Gastroesophageal sphincter (tissue), 4 donors: ENCODE measurements at regions not wholly inside any gene's neighbourhood (a gene's known extent, or its start where the extent isn't known, plus 50 kb on each side); places are given as distances from the start of the nearest gene placed in this dataset.

Experiments
- ATAC-seq: fragments of 150-250 bp; one replicate; pipeline ENCODE4 v1.9.1; 2016; ENCODE audit warnings: mild to moderate bottlenecking, moderate library complexity
- H3K27ac ChIP-seq, 4 donors: fragments of 200-600 bp; sonication (generic) in 3 of 4; 1 replicate in 3 of 4; 2 replicates in 1 of 4; pipeline ENCODE4 v1.5.1; 2016 to 2019
- H3K27me3 ChIP-seq: fragments of 200-600 bp; sonication (generic); one replicate; pipeline ENCODE4 v1.5.1; 2019
- H3K36me3 ChIP-seq, 2 donors: fragments of 200-600 bp; sonication (generic); one replicate each; pipeline ENCODE4 v1.5.1; 2019; ENCODE audit warnings: control low read depth in 1 of 2
- H3K4me1 ChIP-seq, 3 donors: fragments of 200-600 bp; sonication (generic); 1 replicate in 2 of 3; 2 replicates in 1 of 3; pipeline ENCODE4 v1.5.1; 2016 to 2019; ENCODE audit warnings: control low read depth in 2 of 3
- H3K4me3 ChIP-seq, 2 donors: fragments of 200-600 bp; sonication (generic); one replicate each; pipeline ENCODE4 v1.5.1; 2019; ENCODE audit warnings: mild to moderate bottlenecking in 1 of 2, moderate library complexity in 1 of 2
- H3K9me3 ChIP-seq, 3 donors: fragments of 200-600 bp; sonication (generic); one replicate each; pipeline ENCODE4 v1.5.1; 2017 to 2019; ENCODE audit warnings: control low read depth in 2 of 3
- EP300 ChIP-seq: sonication (generic); formaldehyde crosslinking; IDR thresholded peaks from one replicate; pipeline ENCODE4 v1.6.1; 2017; ENCODE audit warnings: antibody characterized with exemption, mild to moderate bottlenecking
- POLR2A ChIP-seq, 2 donors: fragments of 450-650 bp; IDR thresholded peaks; one replicate each; pipeline ENCODE4 v1.6.1; 2017; ENCODE audit warnings: antibody characterized with exemption in 2 of 2, mild to moderate bottlenecking in 2 of 2, moderate library complexity in 1 of 2
- POLR2AphosphoS5 ChIP-seq: sonication (generic); formaldehyde crosslinking; IDR thresholded peaks from one replicate; pipeline ENCODE4 v1.6.1; 2017; ENCODE audit warnings: antibody characterized with exemption
- WGBS, 2 donors: methylation state at CpG; one replicate each; pipeline ENCODE4 v1.1.5; 2018; ENCODE audit warnings: low coverage in 1 of 2; 5-methylcytosine and 5-hydroxymethylcytosine counted together
- TF ChIP-seq, protein P1 (sequence below), 4 experiments: fragments of 200-600 bp in 2 of 4; fragments of 450-650 bp in 2 of 4; sonication (generic) in 1 of 4; IDR thresholded peaks; one replicate each; pipeline ENCODE4 v1.5.1; 2017 to 2019; ENCODE audit warnings: antibody characterized with exemption in 4 of 4, mild to moderate bottlenecking in 2 of 4, moderate library complexity in 2 of 4

GRCh38 chr4:4668355-4669210, 126.7 kb upstream of the STX18 start:
- H3K4me1 ChIP-seq = no peaks in the 10 kb centered on the region
- H3K36me3 ChIP-seq = no peaks in the 10 kb centered on the region
- H3K27me3 ChIP-seq = no peaks in the 10 kb centered on the region
- H3K9me3 ChIP-seq = no peaks in the 10 kb centered on the region
- ATAC-seq = no peak
- no peak overlapping the region for H3K27ac ChIP-seq
- 66 to 78% methylated on average over 13 of the region's 15 CpGs for WGBS, 2 donors
- no peak overlapping the region for H3K4me3 ChIP-seq
- no peak for TF ChIP-seq POLR2A (IDR thresholded peaks at IDR 0.05)
- TF ChIP-seq, protein P1, sequence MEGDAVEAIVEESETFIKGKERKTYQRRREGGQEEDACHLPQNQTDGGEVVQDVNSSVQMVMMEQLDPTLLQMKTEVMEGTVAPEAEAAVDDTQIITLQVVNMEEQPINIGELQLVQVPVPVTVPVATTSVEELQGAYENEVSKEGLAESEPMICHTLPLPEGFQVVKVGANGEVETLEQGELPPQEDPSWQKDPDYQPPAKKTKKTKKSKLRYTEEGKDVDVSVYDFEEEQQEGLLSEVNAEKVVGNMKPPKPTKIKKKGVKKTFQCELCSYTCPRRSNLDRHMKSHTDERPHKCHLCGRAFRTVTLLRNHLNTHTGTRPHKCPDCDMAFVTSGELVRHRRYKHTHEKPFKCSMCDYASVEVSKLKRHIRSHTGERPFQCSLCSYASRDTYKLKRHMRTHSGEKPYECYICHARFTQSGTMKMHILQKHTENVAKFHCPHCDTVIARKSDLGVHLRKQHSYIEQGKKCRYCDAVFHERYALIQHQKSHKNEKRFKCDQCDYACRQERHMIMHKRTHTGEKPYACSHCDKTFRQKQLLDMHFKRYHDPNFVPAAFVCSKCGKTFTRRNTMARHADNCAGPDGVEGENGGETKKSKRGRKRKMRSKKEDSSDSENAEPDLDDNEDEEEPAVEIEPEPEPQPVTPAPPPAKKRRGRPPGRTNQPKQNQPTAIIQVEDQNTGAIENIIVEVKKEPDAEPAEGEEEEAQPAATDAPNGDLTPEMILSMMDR (IDR thresholded peaks at IDR 0.05) = no peak
- TF ChIP-seq EP300 = no peak
- TF ChIP-seq POLR2AphosphoS5 = no peak

- no peak overlapping the region for H3K4me3 ChIP-seq
- no peaks in the 10 kb centered on the region for H3K9me3 ChIP-seq
- no peak for ATAC-seq
- TF ChIP-seq POLR2A (IDR thresholded peaks at IDR 0.05) = no peak
- TF ChIP-seq EP300 = no peak
- TF ChIP-seq, protein P1 (IDR thresholded peaks at IDR 0.05) = no peak
- no peak for TF ChIP-seq POLR2AphosphoS5
- H3K4me1 ChIP-seq = no peaks in the 10 kb centered on the region
- no peaks in the 10 kb centered on the region for H3K27me3 ChIP-seq
- H3K36me3 ChIP-seq = no peaks in the 10 kb centered on the region
- 41% methylated on average over 8 of the region's 14 CpGs; no CpG with 5 or more reads in 1 of the 2 donors for WGBS, 2 donors
- no peak overlapping the region for H3K27ac ChIP-seq
Observed at GRCh38 chr4:4667622-4668081, 125.8 kb upstream of the STX18 start.

DNA sequence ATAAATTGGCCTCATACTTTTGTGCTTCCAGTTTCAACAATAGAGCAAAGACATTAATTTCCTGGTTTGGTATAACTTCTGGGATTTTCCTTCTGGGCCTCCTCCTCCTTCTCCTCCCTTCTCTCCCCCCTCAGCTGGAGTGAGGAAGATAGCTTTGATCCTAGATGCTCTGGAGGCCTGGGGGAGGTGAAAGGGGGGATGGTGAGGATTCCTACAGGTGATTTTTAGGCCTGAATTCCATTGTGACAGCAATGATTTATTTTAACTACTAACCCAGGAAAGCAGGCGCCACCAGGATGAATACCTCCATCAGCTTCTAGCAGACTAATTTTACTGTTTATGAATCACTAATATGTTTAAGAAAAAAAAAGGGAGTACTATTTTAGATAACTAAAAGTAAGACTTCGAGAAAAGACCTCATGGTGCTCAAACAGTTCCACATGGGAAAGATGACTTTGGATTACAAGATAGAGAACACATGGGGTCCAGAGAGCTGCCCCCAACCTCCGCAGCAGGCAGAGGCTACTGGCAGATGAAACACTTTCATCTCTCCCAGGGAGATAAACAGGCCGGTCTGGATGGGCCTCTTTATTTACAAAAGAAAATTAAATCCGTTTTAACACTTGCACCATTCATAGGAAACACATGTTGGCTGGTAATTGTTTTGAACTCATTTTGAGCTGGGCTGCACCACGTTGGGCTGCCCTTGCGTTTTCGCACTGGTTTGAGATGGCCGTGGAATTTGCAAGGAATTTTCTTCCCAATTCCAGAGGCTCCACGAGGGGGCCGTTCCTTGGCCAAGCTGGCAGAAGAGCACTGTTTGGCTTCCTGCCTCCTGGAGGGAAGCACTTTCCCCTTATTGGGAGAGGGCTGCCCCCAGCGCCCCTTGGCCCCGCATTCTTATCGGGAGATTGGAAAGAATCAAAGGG, 125.1 kb upstream of the STX18 start:
- Histone ChIP-seq H3K9me3 (no peaks in the 10 kb centered on the region), H3K27me3 (no peaks in the 10 kb centered on the region), H3K27ac (no peak overlapping the region), H3K36me3 (no peaks in the 10 kb centered on the region), H3K4me3 (no peak overlapping the region), H3K4me1 (no peaks in the 10 kb centered on the region)
- 55 to 57% methylated on average over 4 to 5 of the region's 14 CpGs for WGBS, 2 donors
- TF ChIP-seq POLR2A (IDR thresholded peaks at IDR 0.05) (no peak), EP300 (no peak), POLR2AphosphoS5 (no peak)
- TF ChIP-seq, protein P1 (IDR thresholded peaks at IDR 0.05) = no peak
- no peak for ATAC-seq

GRCh38 chr4:4666187-4666586, 124.3 kb upstream of the STX18 start:
- no peak for ATAC-seq
- 83% methylated on average over 6 of the region's 7 CpGs; no CpG with 5 or more reads in 1 of the 2 donors for WGBS, 2 donors
- Histone ChIP-seq H3K27ac (no peak overlapping the region), H3K4me3 (no peak overlapping the region), H3K4me1 (no peaks in the 10 kb centered on the region), H3K36me3 (no peaks in the 10 kb centered on the region), H3K27me3 (no peaks in the 10 kb centered on the region), H3K9me3 (no peaks in the 10 kb centered on the region)
- TF ChIP-seq POLR2A (IDR thresholded peaks at IDR 0.05) (no peak), EP300 (no peak)
- TF ChIP-seq, protein P1 (IDR thresholded peaks at IDR 0.05) = no peak
